Gastroesophageal sphincter (tissue), 3 donors: ENCODE measurements at regions not wholly inside any gene's neighbourhood (a gene's known extent, or its start where the extent isn't known, plus 50 kb on each side); places are given as distances from the start of the nearest gene placed in this dataset.
A peak's percentile ranks its signal among the peaks of the same experiment; 100 is the strongest.

ENCODE experiments used
- POLR2A ChIP-seq, 2 donors: fragments of 450-650 bp; IDR thresholded peaks; one replicate each; pipeline ENCODE4 v1.6.1; 2017; ENCODE audit warnings: antibody characterized with exemption in 2 of 2, mild to moderate bottlenecking in 2 of 2, moderate library complexity in 1 of 2
- POLR2AphosphoS5 ChIP-seq: sonication (generic); formaldehyde crosslinking; IDR thresholded peaks from one replicate; pipeline ENCODE4 v1.6.1; 2017; ENCODE audit warnings: antibody characterized with exemption
- TF ChIP-seq, protein P1 (sequence below), 4 experiments: fragments of 200-600 bp in 2 of 4; fragments of 450-650 bp in 2 of 4; sonication (generic) in 1 of 4; IDR thresholded peaks; one replicate each; pipeline ENCODE4 v1.5.1; 2017 to 2019; ENCODE audit warnings: antibody characterized with exemption in 4 of 4, mild to moderate bottlenecking in 2 of 4, moderate library complexity in 2 of 4

DNA sequence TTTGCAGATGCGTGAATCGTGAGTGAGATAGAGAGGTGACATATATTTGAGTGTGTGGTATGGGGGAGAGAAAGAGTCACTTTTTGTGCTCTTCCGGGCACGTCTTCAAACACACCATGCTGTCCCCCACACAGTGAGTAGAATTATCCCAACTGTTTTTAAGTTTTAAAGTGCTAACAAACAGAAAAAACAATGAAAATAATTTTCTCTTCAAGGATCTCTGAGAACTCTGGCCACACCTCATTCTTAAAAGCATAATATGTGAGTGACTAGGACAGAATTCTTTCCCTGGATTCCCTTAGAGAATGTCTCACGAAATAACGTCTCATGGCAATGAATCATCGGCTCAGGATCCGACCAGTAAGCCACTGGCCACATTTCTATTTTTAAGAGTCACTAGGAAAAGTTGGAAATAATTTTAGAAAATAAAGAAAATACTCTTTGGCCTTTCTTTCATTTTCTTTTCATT, 235.7 kb upstream of the ZNF217 start:
- peak; percentile 63 for TF ChIP-seq POLR2AphosphoS5
- TF ChIP-seq, protein P1, sequence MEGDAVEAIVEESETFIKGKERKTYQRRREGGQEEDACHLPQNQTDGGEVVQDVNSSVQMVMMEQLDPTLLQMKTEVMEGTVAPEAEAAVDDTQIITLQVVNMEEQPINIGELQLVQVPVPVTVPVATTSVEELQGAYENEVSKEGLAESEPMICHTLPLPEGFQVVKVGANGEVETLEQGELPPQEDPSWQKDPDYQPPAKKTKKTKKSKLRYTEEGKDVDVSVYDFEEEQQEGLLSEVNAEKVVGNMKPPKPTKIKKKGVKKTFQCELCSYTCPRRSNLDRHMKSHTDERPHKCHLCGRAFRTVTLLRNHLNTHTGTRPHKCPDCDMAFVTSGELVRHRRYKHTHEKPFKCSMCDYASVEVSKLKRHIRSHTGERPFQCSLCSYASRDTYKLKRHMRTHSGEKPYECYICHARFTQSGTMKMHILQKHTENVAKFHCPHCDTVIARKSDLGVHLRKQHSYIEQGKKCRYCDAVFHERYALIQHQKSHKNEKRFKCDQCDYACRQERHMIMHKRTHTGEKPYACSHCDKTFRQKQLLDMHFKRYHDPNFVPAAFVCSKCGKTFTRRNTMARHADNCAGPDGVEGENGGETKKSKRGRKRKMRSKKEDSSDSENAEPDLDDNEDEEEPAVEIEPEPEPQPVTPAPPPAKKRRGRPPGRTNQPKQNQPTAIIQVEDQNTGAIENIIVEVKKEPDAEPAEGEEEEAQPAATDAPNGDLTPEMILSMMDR (IDR thresholded peaks at IDR 0.05), result no peak
- TF ChIP-seq POLR2A (IDR thresholded peaks at IDR 0.05), result peak in 1 of 2 donors; percentile 26
